Neural cell (in vitro differentiated cells): ENCODE measurements at regions not wholly inside any gene's neighbourhood (a gene's known extent, or its start where the extent isn't known, plus 50 kb on each side); places are given as distances from the start of the nearest gene placed in this dataset.
A peak's percentile ranks its signal among the peaks of the same experiment; 100 is the strongest.

Experiments
- H2AFZ ChIP-seq: fragments of 200-600, 300-800 bp; sonication (generic), shearing (Covaris generic); 2 replicates; pipeline ENCODE4 v1.6.0; 2014; ENCODE audit warnings: low read depth, mild to moderate bottlenecking, antibody characterized with exemption, low read length, moderate library complexity
- H3F3A ChIP-seq: fragments of 200-600 bp; shearing (Covaris generic); 2 replicates; pipeline ENCODE4 v1.6.1; 2016; ENCODE audit warnings: mild to moderate bottlenecking, moderate library complexity, mixed read lengths, antibody characterized with exemption, low read length; ENCODE audit not compliant: insufficient read depth, poor library complexity, severe bottlenecking
- H3K27ac ChIP-seq: fragments of 200-600, 300-800 bp; sonication (generic), shearing (Covaris generic); 2 replicates; pipeline ENCODE4 v1.5.1; 2014; ENCODE audit warnings: mild to moderate bottlenecking, low read length, moderate library complexity
- H3K27me3 ChIP-seq: fragments of 300-800, 200-600 bp; sonication (generic), shearing (Covaris generic); 2 replicates; pipeline ENCODE4 v1.6.0; 2014; ENCODE audit warnings: mild to moderate bottlenecking, low read depth, low read length, moderate library complexity; ENCODE audit not compliant: insufficient read depth
- H3K36me3 ChIP-seq: fragments of 300-800, 200-600 bp; sonication (generic), shearing (Covaris generic); 2 replicates; pipeline ENCODE4 v1.5.1; 2014; ENCODE audit warnings: mild to moderate bottlenecking, antibody characterized with exemption, low read length, moderate library complexity; ENCODE audit not compliant: insufficient read depth
- H3K4me2 ChIP-seq: fragments of 300-800, 200-600 bp; sonication (generic), shearing (Covaris generic); 2 replicates; pipeline ENCODE4 v1.6.0; 2014; ENCODE audit warnings: mild to moderate bottlenecking, low read length
- H3K4me3 ChIP-seq: fragments of 300-800, 200-600 bp; sonication (generic), shearing (Covaris generic); 2 replicates; pipeline ENCODE4 v1.5.1; 2014; ENCODE audit warnings: mild to moderate bottlenecking, low read length, moderate library complexity
- H3K79me2 ChIP-seq: fragments of 200-600 bp; shearing (Covaris generic); replicated peaks from 2 replicates; pipeline ENCODE4 v1.6.0; 2014; ENCODE audit warnings: mild to moderate bottlenecking, low read length, moderate library complexity; ENCODE audit not compliant: insufficient read depth
- H3K9ac ChIP-seq: fragments of 300-800, 200-600 bp; sonication (generic), shearing (Covaris generic); 2 replicates; pipeline ENCODE4 v1.6.1; 2016; ENCODE audit warnings: mild to moderate bottlenecking, low read length, mixed read lengths
- H3K9me2 ChIP-seq: fragments of 200-600 bp; shearing (Covaris generic); 2 replicates; pipeline ENCODE4 v1.6.1; 2016; ENCODE audit warnings: mild to moderate bottlenecking, low read length, mixed read lengths; ENCODE audit not compliant: insufficient read depth
- H3K9me3 ChIP-seq: fragments of 200-600, 300-800 bp; sonication (generic), shearing (Covaris generic); 2 replicates; pipeline ENCODE4 v1.6.1; 2016; ENCODE audit warnings: mild to moderate bottlenecking, mixed run types, low read length, moderate library complexity, mixed read lengths
- H4K20me1 ChIP-seq: fragments of 200-600 bp; shearing (Covaris generic); 2 replicates; pipeline ENCODE4 v1.6.1; 2016; ENCODE audit warnings: mild to moderate bottlenecking, mixed run types; ENCODE audit not compliant: insufficient read depth
- CTCF ChIP-seq: fragments of 450-650 bp; IDR thresholded peaks from 2 replicates; pipeline ENCODE4 v1.5.1; 2014; ENCODE audit warnings: antibody characterized with exemption, mild to moderate bottlenecking, moderate library complexity; ENCODE audit not compliant: poor library complexity, severe bottlenecking
- EP300 ChIP-seq: fragments of 450-650 bp; conservative IDR thresholded peaks from 2 replicates; pipeline ENCODE4 v1.6.1; 2014; ENCODE audit warnings: antibody characterized with exemption, mild to moderate bottlenecking, moderate library complexity; ENCODE audit not compliant: poor library complexity, severe bottlenecking
- EZH2 ChIP-seq: fragments of 200-600, 300-800 bp; shearing (Covaris generic), sonication (generic); IDR thresholded peaks from 2 replicates; pipeline ENCODE4 v1.6.1; 2014; ENCODE audit warnings: antibody characterized with exemption, low read length, borderline replicate concordance, mild to moderate bottlenecking; ENCODE audit not compliant: insufficient read depth, poor library complexity, severe bottlenecking
- MXI1 ChIP-seq: fragments of 450-650 bp; conservative IDR thresholded peaks from 2 replicates; pipeline ENCODE4 v1.6.1; 2014; ENCODE audit warnings: antibody characterized with exemption, mild to moderate bottlenecking; ENCODE audit not compliant: poor library complexity, severe bottlenecking
- POLR2AphosphoS5 ChIP-seq: IDR thresholded peaks from 2 replicates; pipeline ENCODE4 v1.6.1; 2012
- RAD21 ChIP-seq: fragments of 450-650 bp; conservative IDR thresholded peaks from 2 replicates; pipeline ENCODE4 v1.6.1; 2014; ENCODE audit warnings: antibody characterized with exemption, mild to moderate bottlenecking, moderate library complexity
- REST ChIP-seq: IDR thresholded peaks from 2 replicates; pipeline ENCODE4 v1.6.1; 2012; ENCODE audit warnings: borderline replicate concordance
- SMC3 ChIP-seq: fragments of 450-650 bp; conservative IDR thresholded peaks from 2 replicates; pipeline ENCODE4 v1.6.1; 2014; ENCODE audit warnings: antibody characterized with exemption, mild to moderate bottlenecking, moderate library complexity; ENCODE audit not compliant: poor library complexity
- TAF1 ChIP-seq: IDR thresholded peaks from 2 replicates; pipeline ENCODE4 v1.6.1; 2012; ENCODE audit warnings: low read depth

GRCh38 chr3:22117091-22117490, 366.1 kb upstream of the ZNF385D start:
- no peak overlapping the region for H2AFZ ChIP-seq
- no peak overlapping the region for H3K4me2 ChIP-seq
- H3K36me3 ChIP-seq = no peaks in the 10 kb centered on the region
- H3K27ac ChIP-seq = no peak overlapping the region
- H4K20me1 ChIP-seq = no peaks in the 10 kb centered on the region
- H3K9me2 ChIP-seq = no peaks in the 10 kb centered on the region
- H3K27me3 ChIP-seq = no peaks in the 10 kb centered on the region
- H3F3A ChIP-seq = no peaks in the 10 kb centered on the region
- H3K9ac ChIP-seq = no peak overlapping the region
- H3K79me2 ChIP-seq = no peaks in the 10 kb centered on the region
- no peaks in the 10 kb centered on the region for H3K9me3 ChIP-seq
- no peak overlapping the region for H3K4me3 ChIP-seq
- no peak for TF ChIP-seq TAF1
- no peak for TF ChIP-seq EP300
- TF ChIP-seq EZH2 = no peak
- TF ChIP-seq MXI1 = no peak
- TF ChIP-seq REST = no peak
- no peak for TF ChIP-seq POLR2AphosphoS5

- Histone ChIP-seq H3K79me2 (no peaks in the 10 kb centered on the region), H3K9me3 (no peaks in the 10 kb centered on the region), H3K4me2 (no peak overlapping the region), H3K36me3 (no peaks in the 10 kb centered on the region), H3F3A (no peaks in the 10 kb centered on the region), H3K4me3 (no peak overlapping the region), H3K9ac (no peak overlapping the region), H3K9me2 (no peaks in the 10 kb centered on the region), H3K27ac (no peak overlapping the region), H3K27me3 (no peaks in the 10 kb centered on the region), H2AFZ (no peak overlapping the region), H4K20me1 (no peaks in the 10 kb centered on the region)
- TF ChIP-seq EP300 = no peak
- peak; percentile 80 for TF ChIP-seq CTCF
- TF ChIP-seq EZH2 = no peak
- TF ChIP-seq RAD21 = peak; percentile 90
- peak; percentile 89 for TF ChIP-seq SMC3
- TF ChIP-seq MXI1 = no peak
Measured at GRCh38 chr3:22117751-22118346, 366.8 kb upstream of the ZNF385D start.
